ENCODE measurements at regions not wholly inside any gene's neighbourhood (a gene's known extent, or its start where the extent isn't known, plus 50 kb on each side); places are given as distances from the start of the nearest gene placed in this dataset.

DNA sequence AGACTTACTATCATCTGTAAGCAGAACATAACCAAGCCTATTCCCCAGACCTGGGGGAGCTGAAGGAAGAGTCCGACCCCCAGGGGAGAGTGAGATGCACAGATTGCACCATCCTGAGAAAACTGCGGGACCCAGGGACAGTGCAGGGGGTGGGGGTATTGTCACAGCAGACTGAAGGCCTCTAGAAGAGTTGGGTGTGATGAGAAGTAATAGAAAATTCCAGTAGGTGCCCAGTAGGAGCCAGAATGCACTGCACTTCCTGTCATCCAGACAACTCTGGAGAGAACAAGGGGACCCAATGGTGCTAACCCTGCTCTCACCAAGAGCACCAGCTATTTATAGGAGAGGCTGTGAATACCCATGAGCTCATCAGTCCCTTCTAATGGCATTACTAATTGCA lies 190.1 kb downstream of the BCL11B start:
- no peak overlapping the region for H3K4me3 ChIP-seq
- DNase-seq (ENCODE audit: low spot score in 2 of 2): no peak

DNA sequence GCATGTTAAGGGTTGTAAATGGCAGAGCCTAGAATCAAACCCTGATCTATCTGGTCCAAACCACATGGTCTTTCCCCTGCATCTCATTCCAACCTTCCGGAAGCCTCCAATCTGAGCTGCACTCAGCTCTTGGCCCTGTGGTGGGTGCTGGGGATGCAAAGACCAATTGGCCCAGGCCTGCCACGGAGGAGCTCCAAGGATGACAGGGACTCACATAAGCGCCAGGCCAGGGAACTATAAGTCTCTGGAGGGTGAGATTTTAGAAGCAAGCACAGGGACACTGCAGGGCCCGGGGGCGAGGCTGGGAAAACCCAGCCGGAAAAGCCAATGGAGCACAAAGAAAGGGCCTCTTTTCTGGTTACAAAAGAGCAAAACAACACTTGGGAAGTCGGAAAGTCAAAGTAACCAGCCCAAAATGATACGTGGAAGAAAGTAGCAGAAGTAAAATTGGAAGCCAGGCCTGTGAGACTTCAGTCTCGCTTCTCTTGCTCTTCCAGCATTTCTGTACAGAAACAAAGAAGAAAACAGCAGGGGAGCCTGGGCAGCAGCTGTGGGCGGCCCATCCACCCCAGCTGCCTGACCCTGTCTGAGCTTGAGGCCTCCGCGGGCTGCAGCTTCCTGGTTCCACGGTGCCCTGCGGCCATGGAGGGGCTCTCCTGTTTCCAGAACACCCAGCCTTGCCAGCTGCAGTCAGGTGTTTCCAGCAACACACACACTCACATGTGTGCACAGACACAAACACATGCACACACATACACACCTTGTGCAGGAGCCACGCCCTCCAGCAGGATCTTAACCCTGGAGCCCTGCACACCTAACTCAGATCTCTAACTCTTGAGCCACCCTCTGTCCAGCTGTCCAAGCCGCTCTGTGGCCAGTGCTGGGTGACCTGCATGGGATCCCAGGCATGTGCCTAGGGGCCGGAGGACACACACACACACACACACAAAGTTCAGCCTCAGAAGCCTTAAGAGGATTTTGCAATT lies 178.2 kb downstream of the BCL11B start:
- H3K27ac ChIP-seq: peak overlapping the region; percentile 31 to 32
- DNase-seq (ENCODE audit: low spot score in 2 of 2): no peak
- H3K4me1 ChIP-seq: no peaks in the 10 kb centered on the region
- no peak overlapping the region for H3K4me3 ChIP-seq
- intact Hi-C loops (cut with DNase I; ENCODE audit: low total_unique reads): no loop called here
- no peaks in the 10 kb centered on the region for H3K36me3 ChIP-seq
- no peaks in the 10 kb centered on the region for H3K27me3 ChIP-seq
- TF ChIP-seq POLR2AphosphoS5 (IDR thresholded peaks at IDR 0.05) (no peak), CTCF (IDR thresholded peaks at IDR 0.05) (no peak), POLR2A (IDR thresholded peaks at IDR 0.05) (no peak)
- H3K9me3 ChIP-seq: no peaks in the 10 kb centered on the region

More for the DNA sequence above, 190.1 kb downstream of the BCL11B start:
- TF ChIP-seq POLR2AphosphoS5 (IDR thresholded peaks at IDR 0.05) (no peak), POLR2A (IDR thresholded peaks at IDR 0.05) (no peak), CTCF (IDR thresholded peaks at IDR 0.05) (no peak)
- no peaks in the 10 kb centered on the region for H3K36me3 ChIP-seq
- H3K9me3 ChIP-seq: peaks cover 6 to 10% of the 10 kb centered on the region in 2 donors
- H3K4me1 ChIP-seq: no peaks in the 10 kb centered on the region
- H3K27me3 ChIP-seq: no peaks in the 10 kb centered on the region
- intact Hi-C loops (cut with DNase I; ENCODE audit: low total_unique reads): no loop called here
- no peak overlapping the region for H3K27ac ChIP-seq

GRCh38 chr14:99094901-99095300 lies 177.1 kb downstream of the BCL11B start:
- H3K27ac ChIP-seq: peak overlapping the region; percentile 26
- TF ChIP-seq CTCF (IDR thresholded peaks at IDR 0.05): no peak
- no peak for TF ChIP-seq POLR2A (IDR thresholded peaks at IDR 0.05)
- no peak for TF ChIP-seq POLR2AphosphoS5 (IDR thresholded peaks at IDR 0.05)
- no peaks in the 10 kb centered on the region for H3K36me3 ChIP-seq
- intact Hi-C loops (cut with DNase I; ENCODE audit: low total_unique reads): no loop called here
- H3K9me3 ChIP-seq: no peaks in the 10 kb centered on the region
- H3K4me1 ChIP-seq: no peaks in the 10 kb centered on the region
- H3K4me3 ChIP-seq: no peak overlapping the region
- no peak for DNase-seq (ENCODE audit: low spot score in 2 of 2)
- H3K27me3 ChIP-seq: no peaks in the 10 kb centered on the region

DNA sequence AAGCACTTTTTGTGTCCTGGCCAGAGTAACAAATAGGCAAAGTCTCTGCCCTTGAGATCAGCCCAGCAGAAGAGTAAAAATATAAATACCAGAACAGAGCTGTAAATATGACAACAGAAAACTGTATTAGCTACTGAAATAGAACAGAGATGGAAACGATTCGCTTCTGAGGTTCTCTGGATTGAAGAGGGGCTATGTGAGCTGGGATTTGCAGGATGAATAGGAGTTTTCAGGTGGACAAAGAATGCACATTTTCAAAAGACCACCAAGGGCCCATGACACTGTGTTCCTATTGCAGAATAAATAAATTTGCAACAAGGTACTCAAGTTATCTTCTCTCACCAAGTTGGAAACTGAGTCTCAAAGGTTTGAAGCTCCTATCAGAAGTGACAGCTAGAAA lies 176.6 kb downstream of the BCL11B start:
- Histone ChIP-seq H3K27me3 (no peaks in the 10 kb centered on the region), H3K4me1 (no peaks in the 10 kb centered on the region), H3K27ac (peak overlapping the region; percentile 74 to 77), H3K9me3 (no peaks in the 10 kb centered on the region), H3K36me3 (no peaks in the 10 kb centered on the region), H3K4me3 (no peak overlapping the region)
- DNase-seq (ENCODE audit: low spot score in 2 of 2): no peak
- TF ChIP-seq POLR2A (IDR thresholded peaks at IDR 0.05) (no peak), CTCF (IDR thresholded peaks at IDR 0.05) (no peak), POLR2AphosphoS5 (IDR thresholded peaks at IDR 0.05) (no peak)
- intact Hi-C loops (cut with DNase I; ENCODE audit: low total_unique reads): no loop called here

GRCh38 chr14:99098199-99098598 lies 173.8 kb downstream of the BCL11B start:
- H3K27ac ChIP-seq: no peak overlapping the region
- no peaks in the 10 kb centered on the region for H3K27me3 ChIP-seq
- DNase-seq (ENCODE audit: low spot score in 2 of 2): no peak
- H3K4me1 ChIP-seq: no peaks in the 10 kb centered on the region
- intact Hi-C loops (cut with DNase I; ENCODE audit: low total_unique reads): no loop called here
- H3K9me3 ChIP-seq: no peaks in the 10 kb centered on the region
- TF ChIP-seq CTCF (IDR thresholded peaks at IDR 0.05): no peak
- no peak for TF ChIP-seq POLR2A (IDR thresholded peaks at IDR 0.05)
- TF ChIP-seq POLR2AphosphoS5 (IDR thresholded peaks at IDR 0.05): no peak
- no peak overlapping the region for H3K4me3 ChIP-seq
- no peaks in the 10 kb centered on the region for H3K36me3 ChIP-seq

Measured in breast epithelium (tissue), 4 donors.